ENCODE measurements at regions not wholly inside any gene's neighbourhood (a gene's known extent, or its start where the extent isn't known, plus 50 kb on each side); places are given as distances from the start of the nearest gene placed in this dataset.

- TF ChIP-seq CTCF (IDR thresholded peaks at IDR 0.05), result no peak
- no peak for TF ChIP-seq EZH2 (IDR thresholded peaks at IDR 0.05; ENCODE audit: borderline replicate concordance, insufficient read depth, low read depth, low read length, poor library complexity, severe bottlenecking)
Measured at GRCh38 chr4:129546531-129546930, 450.6 kb downstream of the C4orf33 start.

Data from B cell (primary cell).